ENCODE measurements at regions not wholly inside any gene's neighbourhood (a gene's known extent, or its start where the extent isn't known, plus 50 kb on each side); places are given as distances from the start of the nearest gene placed in this dataset.
A peak's percentile ranks its signal among the peaks of the same experiment; 100 is the strongest.

DNA sequence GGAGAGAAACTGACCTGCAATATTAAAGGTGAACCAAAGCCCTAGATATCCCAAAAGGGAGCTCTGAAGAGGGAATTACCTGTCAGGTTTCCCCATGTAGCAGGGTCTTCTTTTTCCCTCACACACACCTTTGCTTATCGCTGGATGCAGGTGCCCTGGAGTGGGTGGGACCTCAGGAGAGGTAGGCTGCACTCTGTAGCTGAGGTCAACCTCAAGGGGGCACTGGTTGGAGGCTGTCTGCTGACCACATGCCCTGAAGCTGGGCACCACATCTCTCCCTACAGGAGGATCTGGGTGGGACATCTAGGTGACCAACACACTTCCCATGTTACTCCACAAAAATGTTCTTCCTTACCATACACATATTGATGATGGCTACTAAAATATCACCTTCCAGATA is 298.7 kb upstream of the USP25 start:
- peak; percentile 35; the same call in 2 of the 3 replicates for TF ChIP-seq CTCF (conservative IDR thresholded peaks at IDR 0.05)
- peaks cover 8 to 13% of the 10 kb centered on the region in 2 experiments; a peak in 4 of 5 replicates for H3K9me3 Mint-ChIP-seq
- peaks cover 7 to 9% of the 10 kb centered on the region in 2 experiments for H3K4me1 Mint-ChIP-seq
- no peak overlapping the region for H3K18ac ChIP-seq (ENCODE audit: insufficient read length, low read depth, low read length)
- H3K23ac ChIP-seq (ENCODE audit: insufficient read length, low read depth, low read length), result no peak overlapping the region
- no peak overlapping the region for H4K8ac ChIP-seq (replicated peaks; ENCODE audit: insufficient read length, low read depth, low read length)
- H3K56ac ChIP-seq (ENCODE audit: insufficient read length, low read depth, low read length), result no peak overlapping the region
- H3K27ac Mint-ChIP-seq, result no peak overlapping the region
- no peaks in the 10 kb centered on the region for H3K4me1 ChIP-seq (ENCODE audit: insufficient read depth, low read length)
- H3K27me3 Mint-ChIP-seq (ENCODE audit: low read depth), result no peaks in the 10 kb centered on the region
- H3K23me2 ChIP-seq (ENCODE audit: insufficient read length, low read depth, low read length, poor library complexity, severe bottlenecking), result no peaks in the 10 kb centered on the region
- no peak overlapping the region for H2BK15ac ChIP-seq (ENCODE audit: low read depth, low read length)
- no peak overlapping the region for H4K5ac ChIP-seq (ENCODE audit: insufficient read length, low read depth, low read length)
- H3K79me1 ChIP-seq (ENCODE audit: insufficient read depth, low read depth, low read length, poor library complexity, severe bottlenecking), result no peaks in the 10 kb centered on the region
- H2BK5ac ChIP-seq (ENCODE audit: insufficient read length, low read length), result no peak overlapping the region
- H4K20me1 ChIP-seq (ENCODE audit: control insufficient read depth, insufficient read depth, insufficient read length), result no peaks in the 10 kb centered on the region
- no peak for DNase-seq
- no peak overlapping the region for H3T11ph ChIP-seq (ENCODE audit: low read length)
- H3K4ac ChIP-seq (ENCODE audit: low read depth, low read length), result no peak overlapping the region
- H2AK5ac ChIP-seq (ENCODE audit: insufficient read length, low read length), result no peak overlapping the region
- no peak overlapping the region for H4K91ac ChIP-seq (ENCODE audit: insufficient read length, low read depth, low read length)
- no peak overlapping the region for H2BK20ac ChIP-seq (ENCODE audit: low read depth, low read length, poor library complexity, severe bottlenecking)
- H3K36me3 Mint-ChIP-seq (ENCODE audit: insufficient read depth in 1 of 3, low read depth in 3 of 3), result peaks cover 0 to 13% (median 2%) of the 10 kb centered on the region in 3 experiments; a peak in 6 of 7 replicates
- H3K14ac ChIP-seq (ENCODE audit: insufficient read depth, low read length), result no peak overlapping the region
- no peaks in the 10 kb centered on the region for H3K27me3 ChIP-seq (ENCODE audit: insufficient read depth, low read length)
- H3K9me3 ChIP-seq (ENCODE audit: control insufficient read depth, low read depth, low read length), result no peaks in the 10 kb centered on the region
- H3K4me2 ChIP-seq (ENCODE audit: insufficient read depth, insufficient read length, low read length), result no peak overlapping the region
- H3K9ac ChIP-seq (ENCODE audit: extremely low read depth, insufficient read length, low read length), result no peak overlapping the region
- no peak overlapping the region for H2AFZ ChIP-seq (ENCODE audit: low read length)
- H3K27ac ChIP-seq (ENCODE audit: insufficient read length, low read depth, low read length), result no peak overlapping the region
- H2BK120ac ChIP-seq (ENCODE audit: low read depth, low read length, poor library complexity, severe bottlenecking), result no peak overlapping the region
- WGBS (ENCODE audit: extremely low coverage, insufficient read length, low lambda C conversion rate), result no CpG with 5 or more reads among the region's 1 CpG
- no peak overlapping the region for H2BK12ac ChIP-seq (ENCODE audit: insufficient read length, low read depth, low read length)
- no peak overlapping the region for H3K4me3 Mint-ChIP-seq
- no peaks in the 10 kb centered on the region for H3K79me2 ChIP-seq (ENCODE audit: insufficient read depth, low read length)
